CD4-positive, alpha-beta T cell (primary cell): ENCODE measurements at regions not wholly inside any gene's neighbourhood (a gene's known extent, or its start where the extent isn't known, plus 50 kb on each side); places are given as distances from the start of the nearest gene placed in this dataset.

Experiments
- ATAC-seq: fragments of 200-7000 bp; cut with Tn5 transposase; one replicate; pipeline ENCODE4 v1.10.0; 2022; ENCODE audit warnings: mild to moderate bottlenecking; ENCODE audit not compliant: poor library complexity
- CTCF ChIA-PET: fragments of 350-600 bp; sonication (Branson Sonifier 250); formaldehyde crosslinking; loops from one replicate; lab custom pipeline; 2021; ENCODE audit warnings: antibody characterized with exemption, inconsistent platforms; lab: Charles Lee
- POLR2A ChIA-PET: fragments of 350-600 bp; sonication (Branson Sonifier 250); formaldehyde crosslinking; loops from one replicate; lab custom pipeline; 2021; ENCODE audit warnings: antibody characterized with exemption, inconsistent platforms; lab: Charles Lee
- DNase-seq, 14 experiments: peaks; one replicate each; pipeline ENCODE4 v3.0.0-alpha.2; 2013 to 2020; ENCODE audit warnings: mixed read lengths in 2 of 14
- H3K27ac ChIP-seq, 2 donors: one replicate each; pipeline versions ENCODE4 v1.5.1 to v1.7.0; 2013; ENCODE audit warnings: low read length in 2 of 2, low read depth in 1 of 2, mild to moderate bottlenecking in 1 of 2
- H3K27me3 ChIP-seq, 2 experiments: 1 replicate in 1 of 2; 2 replicates in 1 of 2; pipeline versions ENCODE4 v1.6.1 to v1.7.0; 2013; ENCODE audit warnings: low read length in 2 of 2, control low read depth in 1 of 2, mild to moderate bottlenecking in 1 of 2, moderate library complexity in 1 of 2; ENCODE audit not compliant: insufficient read depth in 2 of 2, control insufficient read depth in 1 of 2
- H3K36me3 ChIP-seq: one replicate; pipeline ENCODE4 v1.6.1; 2013; ENCODE audit warnings: low read length, control low read depth; ENCODE audit not compliant: insufficient read depth
- H3K4me1 ChIP-seq: one replicate; pipeline ENCODE4 v1.6.1; 2013; ENCODE audit warnings: low read length, control low read depth; ENCODE audit not compliant: insufficient read depth
- H3K4me3 ChIP-seq: one replicate; pipeline ENCODE4 v1.5.1; 2013; ENCODE audit warnings: mild to moderate bottlenecking, low read length, moderate library complexity
- H3K9me3 ChIP-seq, 2 experiments: 1 replicate in 1 of 2; 2 replicates in 1 of 2; pipeline versions ENCODE4 v1.6.1 to v1.7.0; 2013; ENCODE audit warnings: low read length in 2 of 2, mild to moderate bottlenecking in 2 of 2, control low read depth in 1 of 2, moderate library complexity in 1 of 2; ENCODE audit not compliant: control insufficient read depth in 1 of 2, insufficient read depth in 1 of 2
- H3K27ac Mint-ChIP-seq: one replicate; pipeline ENCODE4 v1.8.0; 2020; ENCODE audit warnings: mixed read lengths
- H3K27me3 Mint-ChIP-seq: one replicate; pipeline ENCODE4 v1.8.0; 2021; ENCODE audit warnings: mixed read lengths
- H3K36me3 Mint-ChIP-seq: one replicate; pipeline ENCODE4 v1.8.0; 2021; ENCODE audit warnings: low read depth, mixed read lengths
- H3K4me1 Mint-ChIP-seq: one replicate; pipeline ENCODE4 v1.8.0; 2021; ENCODE audit warnings: low read depth, mixed read lengths
- H3K4me3 Mint-ChIP-seq: one replicate; pipeline ENCODE4 v1.8.0; 2020; ENCODE audit warnings: mild to moderate bottlenecking, mixed read lengths
- H3K9me3 Mint-ChIP-seq: one replicate; pipeline ENCODE4 v1.8.0; 2020; ENCODE audit warnings: mixed read lengths
- CTCF ChIP-seq: fragments of 200-600 bp; IDR thresholded peaks from one replicate; pipeline ENCODE4 v1.8.0; 2022; ENCODE audit warnings: antibody characterized with exemption, mild to moderate bottlenecking
- intact Hi-C, 2 experiments: fragments of 100-400 bp; cut with DNase I in 1 of 2; cut with micrococcal nuclease in 1 of 2; formaldehyde crosslinking; loops; one replicate each; pipeline versions ENCODE4 v1.15.1 to v1.9.0; 2023 to 2025; cut with DNase I, micrococcal nuclease

GRCh38 chr9:108184009-108184408 lies 671.8 kb downstream of the ACTL7B start:
- Histone ChIP-seq H3K36me3 (no peaks in the 10 kb centered on the region), H3K27me3 (peaks cover 0 to 2% of the 10 kb centered on the region in 2 experiments), H3K4me3 (no peak overlapping the region), H3K9me3 (no peaks in the 10 kb centered on the region), H3K27ac (no peak overlapping the region), H3K4me1 (no peaks in the 10 kb centered on the region)
- H3K27ac Mint-ChIP-seq, result no peak overlapping the region
- DNase-seq, result no peak
- ChIA-PET CTCF (no interaction called here), POLR2A (no interaction called here)
- ATAC-seq, result no peak
- no peak for TF ChIP-seq CTCF
- peaks cover 6% of the 10 kb centered on the region for H3K9me3 Mint-ChIP-seq
- no peak overlapping the region for H3K4me3 Mint-ChIP-seq
- intact Hi-C loops, result no loop called here
- no peaks in the 10 kb centered on the region for H3K36me3 Mint-ChIP-seq
- H3K27me3 Mint-ChIP-seq, result no peaks in the 10 kb centered on the region
- no peaks in the 10 kb centered on the region for H3K4me1 Mint-ChIP-seq

GRCh38 chr9:108182950-108183381 lies 672.8 kb downstream of the ACTL7B start:
- Mint-ChIP-seq H3K36me3 (no peaks in the 10 kb centered on the region), H3K4me3 (no peak overlapping the region), H3K27me3 (no peaks in the 10 kb centered on the region), H3K4me1 (no peaks in the 10 kb centered on the region), H3K9me3 (peaks cover 6% of the 10 kb centered on the region), H3K27ac (no peak overlapping the region)
- CTCF ChIA-PET, result no interaction called here
- peak in 3 of 14 experiments; percentile 4 to 30 (median 20) for DNase-seq
- Histone ChIP-seq H3K4me3 (no peak overlapping the region), H3K4me1 (no peaks in the 10 kb centered on the region), H3K27ac (no peak overlapping the region), H3K36me3 (no peaks in the 10 kb centered on the region), H3K9me3 (no peaks in the 10 kb centered on the region), H3K27me3 (peaks cover 0 to 2% of the 10 kb centered on the region in 2 experiments)
- TF ChIP-seq CTCF, result no peak
- no peak for ATAC-seq
- intact Hi-C loops, result no loop called here
- POLR2A ChIA-PET, result no interaction called here

- H3K36me3 Mint-ChIP-seq, result no peaks in the 10 kb centered on the region
- H3K27ac Mint-ChIP-seq, result no peak overlapping the region
Measured at GRCh38 chr9:108182270-108182669, 673.5 kb downstream of the ACTL7B start.

More at GRCh38 chr9:108182270-108182669, 673.5 kb downstream of the ACTL7B start:
- no peaks in the 10 kb centered on the region for H3K9me3 ChIP-seq
- no peaks in the 10 kb centered on the region for H3K4me1 Mint-ChIP-seq
- no peak overlapping the region for H3K4me3 Mint-ChIP-seq
- H3K36me3 ChIP-seq, result no peaks in the 10 kb centered on the region
- POLR2A ChIA-PET, result no interaction called here
- H3K27me3 ChIP-seq, result peaks cover 0 to 2% of the 10 kb centered on the region in 2 experiments
- DNase-seq (no peak), ATAC-seq (no peak)
- no peaks in the 10 kb centered on the region for H3K27me3 Mint-ChIP-seq
- CTCF ChIA-PET, result no interaction called here
- H3K4me1 ChIP-seq, result no peaks in the 10 kb centered on the region
- no peak overlapping the region for H3K27ac ChIP-seq
- intact Hi-C loops, result no loop called here
- H3K4me3 ChIP-seq, result no peak overlapping the region
- no peak for TF ChIP-seq CTCF
- peaks cover 6% of the 10 kb centered on the region for H3K9me3 Mint-ChIP-seq
